ENCODE measurements at regions not wholly inside any gene's neighbourhood (a gene's known extent, or its start where the extent isn't known, plus 50 kb on each side); places are given as distances from the start of the nearest gene placed in this dataset.

- DNase-seq (ENCODE audit: low read depth in 3 of 3, low spot score in 1 of 3) = no peak
These were observed 330.6 kb upstream of the MARCKS start for GRCh38 chr6:113526553-113526952.

- no peak for DNase-seq (ENCODE audit: low read depth in 3 of 3, low spot score in 1 of 3)
These were observed 330.1 kb upstream of the MARCKS start for GRCh38 chr6:113526995-113527394.

DNA sequence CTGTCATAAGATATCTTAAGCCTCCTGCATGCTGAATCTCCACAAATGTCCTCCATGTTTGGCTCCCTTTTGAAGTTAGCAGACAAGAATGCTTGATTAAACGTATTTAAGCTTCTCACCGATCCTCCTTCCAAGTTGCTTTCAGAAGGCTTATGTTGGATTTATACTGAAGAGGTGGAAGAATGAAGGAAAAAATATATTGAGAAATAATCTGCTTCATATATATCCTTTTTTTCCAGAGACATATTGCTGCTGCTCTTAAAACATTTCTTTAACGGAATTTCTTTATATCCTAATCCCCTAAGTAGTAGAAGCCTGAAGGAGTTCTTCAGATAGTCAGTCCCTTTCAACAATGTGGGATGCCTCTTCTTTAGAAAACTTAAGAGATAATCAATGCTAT, 329.0 kb upstream of the MARCKS start:
- DNase-seq (ENCODE audit: low read depth in 3 of 3, low spot score in 1 of 3) = no peak

DNA sequence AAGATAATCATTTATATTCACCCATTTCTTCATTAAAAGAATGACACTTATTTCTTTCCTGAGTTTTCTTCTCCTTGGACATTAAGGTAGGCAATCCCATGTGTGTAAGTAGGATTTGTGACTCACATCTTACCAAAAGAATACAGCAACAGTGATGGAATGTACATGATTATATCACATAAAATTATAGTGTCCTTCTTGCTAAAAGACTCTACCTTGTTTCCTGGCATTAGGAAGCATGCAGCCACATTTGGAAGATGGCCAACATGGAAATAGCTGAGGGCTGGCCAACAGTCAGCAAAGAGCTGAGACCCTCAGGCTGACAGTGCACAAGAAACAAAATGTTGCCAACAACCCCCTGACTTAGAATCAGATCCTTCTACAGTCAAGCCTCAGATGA, 327.9 kb upstream of the MARCKS start:
- DNase-seq (ENCODE audit: low read depth in 3 of 3, low spot score in 1 of 3) = no peak

DNA sequence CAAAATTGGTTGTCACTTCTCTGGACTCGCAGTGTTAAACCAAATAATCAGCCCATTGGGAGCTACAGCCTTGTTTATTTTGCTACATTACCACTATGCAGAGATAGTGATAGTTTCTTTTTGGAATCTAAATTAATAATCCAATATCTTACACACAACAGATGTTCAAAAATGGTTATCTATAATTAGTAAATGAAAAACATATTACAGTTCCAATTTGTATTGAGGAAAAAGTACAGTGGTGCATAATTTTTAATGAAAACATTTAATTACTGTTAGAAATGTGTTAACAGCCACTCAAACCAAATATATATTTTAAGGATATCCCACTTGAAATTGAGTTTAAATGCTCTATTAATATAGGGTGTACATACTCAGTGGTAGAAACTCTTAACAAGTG, 327.3 kb upstream of the MARCKS start:
- no peak for DNase-seq (ENCODE audit: low read depth in 3 of 3, low spot score in 1 of 3)

GRCh38 chr6:113530769-113531168, 326.4 kb upstream of the MARCKS start:
- DNase-seq (ENCODE audit: low read depth in 3 of 3, low spot score in 1 of 3) = no peak

- no peak for DNase-seq (ENCODE audit: low read depth in 3 of 3, low spot score in 1 of 3)
These were observed 317.9 kb upstream of the MARCKS start for GRCh38 chr6:113539202-113539601.

GRCh38 chr6:113539623-113540022, 317.5 kb upstream of the MARCKS start:
- DNase-seq (ENCODE audit: low read depth in 3 of 3, low spot score in 1 of 3) = no peak

DNA sequence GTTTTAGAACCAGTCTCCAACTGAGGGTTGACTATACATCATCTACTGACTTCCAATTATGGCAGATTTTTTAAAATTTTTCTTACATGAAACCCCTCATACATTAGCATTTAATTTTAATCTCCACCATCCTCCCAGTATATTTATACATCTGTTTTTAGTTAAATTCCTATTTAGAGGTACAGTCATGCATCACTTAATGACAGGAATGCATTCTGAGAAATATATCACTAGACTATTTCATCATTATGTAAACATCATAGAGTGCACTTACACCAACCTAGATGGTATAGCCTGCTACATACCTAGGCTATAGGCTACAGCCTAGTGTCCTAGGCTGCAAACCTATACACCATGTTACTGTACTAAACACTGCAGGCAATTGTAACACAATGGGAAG, 316.7 kb upstream of the MARCKS start:
- DNase-seq (ENCODE audit: low read depth in 3 of 3, low spot score in 1 of 3) = no peak

- DNase-seq (ENCODE audit: low read depth in 3 of 3, low spot score in 1 of 3) = no peak
These were observed 306.0 kb upstream of the MARCKS start for GRCh38 chr6:113551168-113551567.

- no peak for DNase-seq (ENCODE audit: low read depth in 3 of 3, low spot score in 1 of 3)
These were observed 300.4 kb upstream of the MARCKS start for GRCh38 chr6:113556775-113557174.

DNA sequence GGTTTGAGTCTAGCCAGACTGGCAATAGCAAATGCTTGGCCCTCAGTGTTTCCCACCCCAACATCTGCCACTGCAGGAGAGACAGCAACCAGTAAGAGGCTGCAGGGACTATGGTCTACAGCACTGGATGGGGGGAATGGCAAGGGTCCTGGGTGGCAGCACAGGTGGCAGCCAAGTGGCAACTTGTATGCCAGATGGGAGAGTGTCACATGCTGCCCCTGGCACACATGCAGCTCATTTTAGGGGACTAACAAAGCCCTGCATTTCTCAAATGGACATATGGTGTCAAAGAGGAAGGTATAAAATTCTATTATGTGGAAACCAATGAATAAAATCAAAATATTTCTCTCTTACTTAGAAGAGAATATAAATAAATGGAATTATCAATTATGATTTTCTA, 298.7 kb upstream of the MARCKS start:
- DNase-seq (ENCODE audit: low read depth in 3 of 3, low spot score in 1 of 3) = no peak

DNA sequence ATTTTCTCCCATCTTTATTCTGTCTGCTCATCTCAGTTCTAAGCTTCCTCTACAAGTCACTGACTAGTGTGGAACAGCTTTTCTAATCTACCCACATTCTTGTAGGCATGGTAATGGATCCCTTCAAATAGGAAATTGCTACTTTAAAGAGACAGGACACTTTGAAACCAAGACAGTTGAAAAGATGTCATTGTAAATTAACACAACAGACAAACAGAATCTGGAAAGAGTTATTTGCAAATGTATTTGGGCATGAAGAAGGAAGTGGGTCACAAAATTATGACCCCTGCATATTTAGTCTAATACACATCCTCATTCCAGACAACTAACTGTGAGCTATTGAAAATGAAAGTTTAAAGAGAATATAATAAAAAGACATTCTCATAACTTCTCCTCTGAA, 298.2 kb upstream of the MARCKS start:
- DNase-seq (ENCODE audit: low read depth in 3 of 3, low spot score in 1 of 3) = no peak

- DNase-seq (ENCODE audit: low read depth in 3 of 3, low spot score in 1 of 3) = no peak
These were observed 296.8 kb upstream of the MARCKS start for GRCh38 chr6:113560376-113560775.

- no peak for DNase-seq (ENCODE audit: low read depth in 3 of 3, low spot score in 1 of 3)
These were observed 296.2 kb upstream of the MARCKS start for GRCh38 chr6:113560908-113561307.

- no peak for DNase-seq (ENCODE audit: low read depth in 3 of 3, low spot score in 1 of 3)
These were observed 294.9 kb upstream of the MARCKS start for GRCh38 chr6:113562248-113562647.

GRCh38 chr6:113564371-113565171, 292.6 kb upstream of the MARCKS start:
- no peak for DNase-seq (ENCODE audit: low read depth in 3 of 3, low spot score in 1 of 3)

GRCh38 chr6:113565306-113565705, 291.8 kb upstream of the MARCKS start:
- DNase-seq (ENCODE audit: low read depth in 3 of 3, low spot score in 1 of 3) = no peak

DNA sequence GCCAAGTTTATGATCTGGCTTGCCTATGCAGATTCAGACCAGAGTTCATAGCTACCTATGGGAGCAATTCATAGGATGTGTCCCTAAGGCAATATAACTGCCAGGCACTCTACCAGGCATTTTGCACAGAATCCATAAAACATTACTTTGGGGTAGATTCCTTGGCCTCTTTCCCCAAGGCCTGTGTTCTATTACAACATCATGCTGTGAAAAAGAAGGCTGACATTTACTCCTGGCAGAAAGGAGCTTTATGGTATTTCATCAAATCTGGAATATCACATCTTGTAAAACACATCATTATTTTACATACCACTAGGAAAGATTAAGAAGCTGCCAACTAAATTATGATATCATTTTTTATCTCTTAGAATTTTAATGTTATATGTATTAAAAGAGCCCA, 287.0 kb upstream of the MARCKS start:
- no peak for DNase-seq (ENCODE audit: low read depth in 3 of 3, low spot score in 1 of 3)

DNA sequence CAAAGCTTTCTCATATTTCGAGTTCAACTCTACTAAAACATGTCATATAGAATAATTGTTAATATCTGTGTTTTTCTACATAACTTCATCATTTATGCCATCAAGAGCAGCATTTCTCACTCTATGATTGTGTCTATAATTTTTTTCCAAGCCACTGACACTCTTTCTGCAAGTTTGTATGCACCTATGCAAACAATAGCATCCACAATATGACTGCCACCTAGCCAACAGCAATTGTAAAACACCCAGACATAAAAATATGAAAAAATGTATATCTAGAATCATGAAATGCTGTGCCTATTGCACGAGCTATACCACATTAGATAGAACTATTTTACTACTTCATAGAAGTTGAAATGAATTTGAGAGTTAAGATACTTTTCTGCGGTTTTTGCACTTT, 286.5 kb upstream of the MARCKS start:
- no peak for DNase-seq (ENCODE audit: low read depth in 3 of 3, low spot score in 1 of 3)

- no peak for DNase-seq (ENCODE audit: low read depth in 3 of 3, low spot score in 1 of 3)
These were observed 283.0 kb upstream of the MARCKS start for GRCh38 chr6:113574147-113574546.

DNA sequence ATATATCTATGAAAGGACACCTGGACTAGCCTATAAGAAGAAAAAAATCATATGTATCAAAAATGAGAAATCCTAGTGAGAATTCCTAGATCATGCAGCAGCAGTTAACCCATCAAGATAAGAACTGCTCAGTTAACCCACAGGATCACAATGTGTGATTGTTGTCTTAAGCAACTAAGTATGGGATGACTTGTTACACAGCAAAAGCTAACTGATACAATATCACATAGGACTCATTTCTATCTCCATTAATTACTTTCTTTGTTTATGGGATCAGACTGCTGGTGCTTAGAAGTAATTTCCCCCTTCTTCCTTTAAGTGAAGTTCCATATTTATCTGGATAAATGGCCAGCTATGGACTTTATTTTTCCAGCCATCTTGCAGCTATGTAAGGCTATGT, 280.8 kb upstream of the MARCKS start:
- DNase-seq (ENCODE audit: low read depth in 3 of 3, low spot score in 1 of 3) = no peak

DNA sequence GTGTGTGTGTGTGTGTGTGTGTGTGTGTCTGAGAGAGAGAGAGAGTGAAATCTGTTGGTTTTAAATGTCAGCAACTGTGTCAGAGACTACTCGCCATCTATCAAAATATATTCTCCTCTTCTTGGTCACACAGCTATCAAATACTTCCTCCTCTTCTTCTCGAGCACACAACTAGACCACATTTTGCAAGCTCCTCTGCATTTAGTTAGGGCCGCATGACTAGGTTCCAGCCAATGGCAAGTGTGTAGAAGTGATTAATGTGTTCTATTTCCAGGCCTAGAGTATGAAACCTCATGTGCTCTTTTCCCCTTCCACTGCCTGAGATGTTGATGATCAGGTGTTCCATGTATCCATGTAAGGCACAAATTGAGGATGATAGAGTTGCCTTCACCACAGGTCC, 278.5 kb upstream of the MARCKS start:
- no peak for DNase-seq (ENCODE audit: low read depth in 3 of 3, low spot score in 1 of 3)
